ENCODE measurements at regions not wholly inside any gene's neighbourhood (a gene's known extent, or its start where the extent isn't known, plus 50 kb on each side); places are given as distances from the start of the nearest gene placed in this dataset.

DNA sequence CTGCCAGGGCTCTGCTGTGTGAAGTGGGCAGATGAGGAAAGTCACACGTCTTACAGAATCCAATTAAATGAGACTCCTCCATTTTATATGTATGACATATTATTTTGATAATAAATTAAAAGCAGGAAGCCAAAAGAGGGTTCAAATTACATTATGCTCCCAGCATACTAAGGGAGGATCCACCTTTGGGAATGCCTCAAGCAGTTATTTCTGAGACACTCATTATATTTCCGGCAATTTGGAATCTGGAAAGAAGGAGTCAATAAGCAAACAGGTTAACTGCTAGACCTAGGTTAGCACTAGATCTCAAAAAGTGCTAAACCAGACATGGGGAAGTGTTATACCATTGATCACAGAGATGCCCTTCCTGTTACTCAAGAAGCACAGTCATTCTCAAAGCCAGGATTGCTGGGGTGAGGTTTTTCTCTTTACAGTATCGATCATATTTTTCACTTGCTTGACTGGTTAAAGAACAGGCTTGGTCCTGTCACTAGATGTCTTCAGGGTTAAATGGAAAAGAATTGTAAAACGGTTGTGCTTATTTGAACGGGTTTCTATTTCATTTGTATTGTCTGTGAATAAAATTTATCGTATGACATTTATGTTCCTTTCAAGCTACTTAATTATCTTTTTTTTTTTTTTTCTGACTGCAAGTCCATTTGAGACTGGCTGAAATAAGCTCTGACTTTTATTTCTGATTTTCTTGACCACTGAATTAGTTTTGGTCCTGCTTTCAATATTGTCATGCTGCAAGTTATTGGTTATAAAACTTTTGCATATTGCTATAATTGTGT is 523.2 kb downstream of the KLF12 start:
- no peak overlapping the region for H3K9ac ChIP-seq (ENCODE audit: insufficient read length)
- H3K4me3 ChIP-seq: no peak overlapping the region
- DNase-seq (ENCODE audit: low read depth, low spot score): no peak
- no peaks in the 10 kb centered on the region for H3K36me3 ChIP-seq (ENCODE audit: insufficient read depth, low read length)
- no peaks in the 10 kb centered on the region for H3K9me3 ChIP-seq (ENCODE audit: low read depth, low read length)
- TF ChIP-seq FOXP2 (optimal IDR thresholded peaks at IDR 0.05; ENCODE audit: control extremely low read depth, extremely low read length, insufficient read depth): no peak
- no peak for TF ChIP-seq POLR2AphosphoS5 (IDR thresholded peaks at IDR 0.05; ENCODE audit: borderline replicate concordance, low read depth, low read length)
- TF ChIP-seq EZH2 (IDR thresholded peaks at IDR 0.05): no peak
- H3K27ac ChIP-seq: no peak overlapping the region

GRCh38 chr13:73608711-73609485 is 525.3 kb downstream of the KLF12 start:
- no peaks in the 10 kb centered on the region for H3K9me3 ChIP-seq (ENCODE audit: low read depth, low read length)
- H3K9ac ChIP-seq (ENCODE audit: insufficient read length): no peak overlapping the region
- no peak overlapping the region for H3K27ac ChIP-seq
- no peaks in the 10 kb centered on the region for H3K36me3 ChIP-seq (ENCODE audit: insufficient read depth, low read length)
- no peak overlapping the region for H3K4me3 ChIP-seq
- no peak for TF ChIP-seq POLR2AphosphoS5 (IDR thresholded peaks at IDR 0.05; ENCODE audit: borderline replicate concordance, low read depth, low read length)
- TF ChIP-seq EZH2 (IDR thresholded peaks at IDR 0.05): no peak
- TF ChIP-seq FOXP2 (optimal IDR thresholded peaks at IDR 0.05; ENCODE audit: control extremely low read depth, extremely low read length, insufficient read depth): no peak
- no peak for DNase-seq (ENCODE audit: low read depth, low spot score)

- no peaks in the 10 kb centered on the region for H3K9me3 ChIP-seq (ENCODE audit: low read depth, low read length)
- no peak overlapping the region for H3K4me3 ChIP-seq
- H3K36me3 ChIP-seq (ENCODE audit: insufficient read depth, low read length): no peaks in the 10 kb centered on the region
- H3K27ac ChIP-seq: no peak overlapping the region
- no peak for DNase-seq (ENCODE audit: low read depth, low spot score)
- TF ChIP-seq FOXP2 (optimal IDR thresholded peaks at IDR 0.05; ENCODE audit: control extremely low read depth, extremely low read length, insufficient read depth) (no peak), POLR2AphosphoS5 (IDR thresholded peaks at IDR 0.05; ENCODE audit: borderline replicate concordance, low read depth, low read length) (no peak), EZH2 (IDR thresholded peaks at IDR 0.05) (no peak)
- H3K9ac ChIP-seq (ENCODE audit: insufficient read length): no peak overlapping the region
Observed at GRCh38 chr13:73608157-73608516, 526.1 kb downstream of the KLF12 start.

GRCh38 chr13:73607489-73608156 is 526.6 kb downstream of the KLF12 start:
- Histone ChIP-seq H3K27ac (no peak overlapping the region), H3K9ac (ENCODE audit: insufficient read length) (no peak overlapping the region), H3K4me3 (no peak overlapping the region), H3K36me3 (ENCODE audit: insufficient read depth, low read length) (no peaks in the 10 kb centered on the region), H3K9me3 (ENCODE audit: low read depth, low read length) (no peaks in the 10 kb centered on the region)
- TF ChIP-seq POLR2AphosphoS5 (IDR thresholded peaks at IDR 0.05; ENCODE audit: borderline replicate concordance, low read depth, low read length) (no peak), FOXP2 (optimal IDR thresholded peaks at IDR 0.05; ENCODE audit: control extremely low read depth, extremely low read length, insufficient read depth) (no peak), EZH2 (IDR thresholded peaks at IDR 0.05) (no peak)
- DNase-seq (ENCODE audit: low read depth, low spot score): no peak

GRCh38 chr13:73603646-73604045 is 530.6 kb downstream of the KLF12 start:
- no peak for DNase-seq (ENCODE audit: low read depth, low spot score)
- Histone ChIP-seq H3K9ac (ENCODE audit: insufficient read length) (no peak overlapping the region), H3K9me3 (ENCODE audit: low read depth, low read length) (no peaks in the 10 kb centered on the region), H3K36me3 (ENCODE audit: insufficient read depth, low read length) (no peaks in the 10 kb centered on the region), H3K4me3 (no peak overlapping the region), H3K27ac (no peak overlapping the region)
- TF ChIP-seq FOXP2 (optimal IDR thresholded peaks at IDR 0.05; ENCODE audit: control extremely low read depth, extremely low read length, insufficient read depth) (no peak), POLR2AphosphoS5 (IDR thresholded peaks at IDR 0.05; ENCODE audit: borderline replicate concordance, low read depth, low read length) (no peak), EZH2 (IDR thresholded peaks at IDR 0.05) (no peak)

DNA sequence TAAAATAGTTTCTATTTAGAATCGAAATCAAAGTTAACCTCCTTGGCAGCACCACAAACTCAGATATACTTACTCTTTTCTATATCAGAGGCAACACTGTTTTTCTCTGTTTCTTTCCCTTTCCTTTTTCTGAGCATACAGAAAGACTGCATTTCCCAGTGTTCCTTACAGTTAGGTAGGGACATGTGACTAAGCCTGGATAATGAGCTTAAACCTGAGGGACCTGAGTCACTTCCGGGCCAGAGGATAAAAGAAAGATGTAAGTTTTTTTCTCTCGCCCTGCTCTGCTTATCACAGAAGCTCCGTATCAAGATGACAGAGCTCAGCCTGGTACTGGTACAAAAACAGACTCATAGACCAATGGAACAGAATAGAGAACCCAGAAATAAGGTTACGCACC is 531.9 kb downstream of the KLF12 start:
- DNase-seq (ENCODE audit: low read depth, low spot score): no peak

GRCh38 chr13:73601708-73602107 is 532.5 kb downstream of the KLF12 start:
- TF ChIP-seq FOXP2 (optimal IDR thresholded peaks at IDR 0.05; ENCODE audit: control extremely low read depth, extremely low read length, insufficient read depth) (no peak), EZH2 (IDR thresholded peaks at IDR 0.05) (no peak), POLR2AphosphoS5 (IDR thresholded peaks at IDR 0.05; ENCODE audit: borderline replicate concordance, low read depth, low read length) (no peak)
- Histone ChIP-seq H3K4me3 (no peak overlapping the region), H3K36me3 (ENCODE audit: insufficient read depth, low read length) (no peaks in the 10 kb centered on the region), H3K9me3 (ENCODE audit: low read depth, low read length) (no peaks in the 10 kb centered on the region), H3K9ac (ENCODE audit: insufficient read length) (no peak overlapping the region), H3K27ac (no peak overlapping the region)
- DNase-seq (ENCODE audit: low read depth, low spot score): no peak

More for the DNA sequence above, 531.9 kb downstream of the KLF12 start:
- Histone ChIP-seq H3K4me3 (no peak overlapping the region), H3K36me3 (ENCODE audit: insufficient read depth, low read length) (no peaks in the 10 kb centered on the region), H3K27ac (no peak overlapping the region), H3K9ac (ENCODE audit: insufficient read length) (no peak overlapping the region), H3K9me3 (ENCODE audit: low read depth, low read length) (no peaks in the 10 kb centered on the region)
- no peak for TF ChIP-seq POLR2AphosphoS5 (IDR thresholded peaks at IDR 0.05; ENCODE audit: borderline replicate concordance, low read depth, low read length)
- no peak for TF ChIP-seq EZH2 (IDR thresholded peaks at IDR 0.05)
- TF ChIP-seq FOXP2 (optimal IDR thresholded peaks at IDR 0.05; ENCODE audit: control extremely low read depth, extremely low read length, insufficient read depth): no peak

All from SK-N-MC (cell line).